Esophagus mucosa (tissue), 1 donor: ENCODE measurements at regions not wholly inside any gene's neighbourhood (a gene's known extent, or its start where the extent isn't known, plus 50 kb on each side); places are given as distances from the start of the nearest gene placed in this dataset.
"Not testable (repeated sequence)": the region's sequence is repeated elsewhere in the genome, so short reads cannot be mapped to it uniquely, and the experiment has no call there.

Source experiments
- ATAC-seq: fragments of 200-7000 bp; cut with Tn5 transposase; one replicate; pipeline ENCODE4 v1.9.1; 2020
- donor health status: DM: yes; HTN: yes; CAD: no.

- ATAC-seq: no peak
These were observed 416.4 kb upstream of the PDZRN3 start for GRCh38 chr3:74041068-74041675.

DNA sequence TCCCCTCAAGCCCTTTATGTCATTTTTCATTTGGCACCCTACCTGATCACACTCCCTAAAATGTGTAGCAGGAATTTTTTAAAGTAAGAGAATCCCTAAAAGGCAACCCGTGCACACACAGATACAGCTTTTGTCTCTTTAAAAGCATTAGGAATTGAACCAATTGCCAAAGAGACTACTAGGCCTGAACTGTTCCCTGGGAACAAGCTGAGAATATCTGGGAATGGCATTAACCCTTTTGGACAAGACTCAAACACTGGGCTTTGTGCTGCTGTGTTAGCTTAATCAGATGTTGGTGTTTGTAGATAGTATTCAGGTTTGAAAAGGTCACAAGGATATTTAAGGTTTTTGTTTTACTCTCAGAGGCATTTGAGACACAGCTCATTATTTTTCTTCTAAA is 414.4 kb upstream of the PDZRN3 start:
- ATAC-seq: no peak

- no peak for ATAC-seq
These were observed 411.8 kb upstream of the PDZRN3 start for GRCh38 chr3:74036568-74036967.

GRCh38 chr3:74036102-74036501 is 411.4 kb upstream of the PDZRN3 start:
- no peak for ATAC-seq

DNA sequence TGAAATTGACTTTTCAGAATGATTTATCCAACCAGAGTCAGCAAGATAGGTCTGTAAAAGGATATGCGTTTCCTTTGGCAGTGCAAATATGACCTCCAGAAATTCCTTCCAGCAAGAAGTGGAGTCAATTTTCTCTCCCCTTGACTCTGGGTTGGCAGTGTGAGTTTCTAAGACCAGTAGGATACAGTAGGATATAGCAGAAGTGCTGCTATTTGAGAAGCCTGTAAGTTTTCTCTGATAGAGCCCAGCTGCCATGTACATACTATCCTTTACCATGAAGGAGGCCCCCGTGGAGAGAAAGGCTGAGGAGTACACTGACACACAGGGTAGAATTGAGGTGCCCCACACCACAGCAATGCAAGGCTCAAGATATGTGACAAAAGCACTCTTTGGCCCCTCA is 409.1 kb upstream of the PDZRN3 start:
- no peak for ATAC-seq

- no peak for ATAC-seq
These were observed 408.6 kb upstream of the PDZRN3 start for GRCh38 chr3:74033381-74033780.

DNA sequence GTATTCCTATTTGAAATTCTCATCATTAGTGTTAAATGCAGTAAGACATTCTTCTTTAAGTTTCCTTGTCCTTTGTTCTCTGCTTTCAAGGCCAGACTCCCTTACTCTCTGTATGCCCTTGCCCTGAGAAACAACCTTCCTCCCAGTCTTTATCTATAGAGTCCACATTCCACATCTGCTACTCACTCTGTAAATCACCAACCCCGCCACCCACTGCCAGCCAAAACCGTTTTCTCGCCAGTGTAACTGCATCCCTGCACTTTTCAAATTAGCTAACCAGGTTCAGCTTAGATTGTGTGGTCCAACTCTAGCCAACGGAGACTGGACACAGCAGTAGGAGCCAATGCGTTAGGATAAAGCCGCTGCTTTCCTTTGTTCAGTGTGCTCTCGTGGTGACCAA is 402.4 kb upstream of the PDZRN3 start:
- no peak for ATAC-seq

GRCh38 chr3:74023395-74023794 is 398.7 kb upstream of the PDZRN3 start:
- no peak for ATAC-seq

DNA sequence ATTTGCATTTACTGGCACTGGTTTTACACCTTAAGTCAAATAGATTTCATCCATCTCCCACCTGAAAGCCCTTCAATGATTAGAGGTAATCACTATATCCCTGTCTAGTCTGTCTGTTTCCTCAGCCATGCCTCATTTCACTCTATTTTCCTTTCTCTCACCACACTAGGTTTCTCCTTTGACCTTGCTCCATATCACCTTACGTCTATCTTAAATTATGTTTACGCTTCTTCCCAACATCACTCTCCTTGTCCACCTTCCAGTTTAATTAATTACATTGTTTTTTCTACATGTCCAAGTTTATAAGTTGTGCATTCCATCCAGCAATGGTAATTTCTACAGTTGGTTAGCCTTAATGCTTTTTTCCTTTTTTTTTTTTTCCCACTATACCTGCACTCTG is 396.7 kb upstream of the PDZRN3 start:
- no peak for ATAC-seq

DNA sequence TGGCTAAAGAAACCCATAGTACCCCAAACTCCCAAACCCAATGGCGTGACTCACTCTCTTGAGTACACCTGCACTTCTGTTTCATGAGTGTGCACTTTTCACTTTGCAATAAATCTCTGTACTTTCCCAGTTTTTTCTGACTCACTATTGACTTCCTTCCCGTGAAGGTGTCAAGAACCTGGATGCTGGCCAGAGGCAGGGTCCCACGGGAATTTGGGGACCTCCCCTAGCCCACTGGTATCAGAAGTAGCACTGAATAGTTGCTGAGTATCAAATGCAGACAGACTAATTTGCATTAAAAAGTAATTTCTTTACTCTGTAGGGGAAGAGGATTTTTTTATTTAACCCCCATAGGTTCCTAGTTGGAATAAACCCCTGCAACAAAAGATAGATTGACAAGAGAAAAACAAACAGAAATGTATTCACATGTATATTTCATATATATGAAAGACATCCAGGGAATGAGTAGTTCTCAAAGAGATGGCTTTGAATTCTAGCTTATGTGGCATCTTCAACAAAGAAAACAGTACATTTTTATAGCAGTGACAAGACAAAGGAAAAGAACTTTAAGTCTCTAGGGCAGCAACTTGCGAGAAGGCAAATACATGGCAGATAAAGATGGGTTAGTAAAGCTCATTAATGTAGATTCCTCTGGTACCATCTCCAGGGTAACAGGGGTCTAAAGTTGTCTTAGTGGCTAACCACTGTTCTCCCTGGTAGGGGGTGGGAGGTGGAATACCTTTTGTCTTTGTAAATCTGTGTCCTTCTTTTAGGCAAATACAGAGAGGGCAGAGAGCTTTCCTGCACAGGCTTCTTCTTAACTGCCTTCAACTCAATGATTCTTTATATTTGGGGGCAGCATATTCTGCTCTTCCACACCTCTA is 385.5 kb upstream of the PDZRN3 start:
- no peak for ATAC-seq

- no peak for ATAC-seq
These were observed 379.6 kb upstream of the PDZRN3 start for GRCh38 chr3:74004386-74004785.

DNA sequence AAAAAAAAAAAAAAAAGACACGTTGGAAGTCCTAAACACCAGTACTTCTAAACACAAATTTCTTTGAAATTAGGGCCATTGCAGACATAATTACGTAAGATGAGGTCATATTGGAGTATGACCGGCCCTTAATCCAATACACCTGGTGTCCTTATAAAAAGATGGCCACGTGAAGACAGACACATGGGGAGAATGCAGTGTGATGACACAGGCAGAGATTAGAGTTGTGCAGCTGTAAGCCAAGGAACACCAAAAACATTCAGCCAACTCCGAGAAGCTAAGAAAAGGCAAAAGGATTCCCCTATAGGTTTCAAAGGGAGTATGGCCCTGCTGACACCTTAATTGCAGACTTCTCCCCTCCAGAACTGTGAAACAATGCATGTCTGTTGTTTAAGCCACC is 379.0 kb upstream of the PDZRN3 start:
- ATAC-seq: no peak

DNA sequence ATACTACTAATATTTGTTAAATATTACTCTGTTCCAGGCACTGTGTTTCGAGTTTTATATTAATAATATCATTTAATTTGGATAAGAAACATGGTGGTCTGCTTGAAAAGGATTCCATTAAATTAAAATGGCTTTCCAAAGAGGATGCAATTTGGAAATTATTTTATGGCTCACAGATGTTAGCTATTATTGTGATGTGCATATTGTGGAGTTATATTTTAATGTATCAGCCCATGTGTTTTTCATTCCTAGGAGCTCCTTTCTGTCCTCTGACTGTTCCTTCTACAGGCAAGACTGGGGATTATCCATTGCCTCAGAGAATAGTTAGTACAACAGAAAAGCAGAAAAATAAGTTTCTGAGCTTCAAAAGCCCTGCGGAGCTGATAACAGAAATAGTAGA is 376.7 kb upstream of the PDZRN3 start:
- ATAC-seq: no peak

DNA sequence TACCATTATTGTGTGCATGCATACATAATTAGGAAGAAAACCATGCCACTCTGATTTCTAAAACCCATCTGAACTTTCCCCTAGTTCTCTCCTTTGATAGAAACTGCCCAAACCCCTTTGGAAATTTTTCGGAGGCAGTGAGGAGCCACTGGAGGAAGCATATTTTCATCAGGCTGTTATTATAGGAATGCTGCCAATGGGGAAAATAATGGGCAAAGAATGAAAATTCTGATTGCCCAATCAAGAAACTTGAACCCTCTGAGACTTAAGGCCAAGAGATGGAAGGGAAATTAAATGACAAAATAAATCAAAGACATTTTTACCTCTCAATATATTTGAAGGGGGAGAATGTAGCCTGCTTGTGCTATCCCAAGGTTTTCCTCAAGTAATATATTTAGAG is 376.0 kb upstream of the PDZRN3 start:
- ATAC-seq: no peak

- no peak for ATAC-seq
These were observed 374.8 kb upstream of the PDZRN3 start for GRCh38 chr3:73999501-73999900.

GRCh38 chr3:73990691-73991090 is 365.9 kb upstream of the PDZRN3 start:
- not testable (repeated sequence) for ATAC-seq

GRCh38 chr3:73966733-73967132 is 342.0 kb upstream of the PDZRN3 start:
- ATAC-seq: no peak

GRCh38 chr3:73964818-73965217 is 340.1 kb upstream of the PDZRN3 start:
- ATAC-seq: no peak

DNA sequence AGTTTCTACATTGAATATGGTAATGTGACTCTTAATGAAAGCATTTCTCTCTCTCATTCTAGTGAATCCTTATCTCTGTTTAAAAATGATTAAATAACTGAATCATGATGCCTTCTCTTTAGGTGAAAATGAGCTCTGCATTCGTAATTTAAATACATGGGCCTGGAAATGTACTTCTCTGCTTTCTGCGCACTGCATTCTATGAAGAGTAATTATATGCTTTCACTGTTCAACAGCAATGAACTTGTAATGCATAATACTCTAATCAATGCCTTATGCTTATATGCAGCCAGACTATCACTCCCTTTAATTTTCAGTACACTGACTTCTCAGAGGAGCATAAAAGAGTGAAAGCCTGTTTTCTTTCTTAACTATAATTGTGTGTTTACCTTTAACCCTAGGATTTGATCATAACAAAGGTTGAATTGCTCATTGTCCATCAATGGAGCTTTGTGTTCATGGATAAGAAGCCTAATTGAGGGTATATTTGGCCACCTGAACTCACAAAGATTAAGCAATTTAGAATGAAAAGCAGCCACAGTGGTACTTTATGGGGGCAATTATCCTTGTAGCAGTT is 330.8 kb upstream of the PDZRN3 start:
- ATAC-seq: no peak

- ATAC-seq: no peak
These were observed 329.8 kb upstream of the PDZRN3 start for GRCh38 chr3:73954506-73954905.

DNA sequence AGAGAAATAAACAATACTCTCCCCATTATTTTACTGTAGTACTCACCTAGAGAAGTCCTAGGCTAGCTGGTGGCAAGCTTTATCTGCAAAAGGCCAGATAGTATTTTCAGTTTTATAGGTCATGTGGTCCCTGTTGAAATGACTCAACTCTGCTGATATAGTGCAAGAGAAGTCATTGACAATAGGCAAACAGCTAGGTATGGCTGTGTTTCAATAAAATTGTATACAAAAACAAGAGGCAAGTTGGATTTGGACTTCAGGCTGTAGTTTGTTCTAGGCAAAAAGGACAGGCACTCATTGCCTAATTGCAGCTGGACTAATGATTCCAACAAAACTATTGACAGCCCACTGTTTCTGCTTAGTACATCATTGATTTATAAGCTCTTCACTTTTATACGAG is 328.0 kb upstream of the PDZRN3 start:
- ATAC-seq: no peak

GRCh38 chr3:73950865-73951558 is 326.3 kb upstream of the PDZRN3 start:
- no peak for ATAC-seq

- no peak for ATAC-seq
These were observed 320.8 kb upstream of the PDZRN3 start for GRCh38 chr3:73945541-73945940.
